GM21786 (cell line): ENCODE measurements at regions not wholly inside any gene's neighbourhood (a gene's known extent, or its start where the extent isn't known, plus 50 kb on each side); places are given as distances from the start of the nearest gene placed in this dataset.
"Not testable (repeated sequence)": the region's sequence is repeated elsewhere in the genome, so short reads cannot be mapped to it uniquely, and the experiment has no call there.

Source experiments
- ATAC-seq: cut with Tn5 transposase; IDR thresholded peaks from one replicate; pipeline ENCODE4 v1.9.1; 2021; ENCODE audit not compliant: unreplicated experiment

DNA sequence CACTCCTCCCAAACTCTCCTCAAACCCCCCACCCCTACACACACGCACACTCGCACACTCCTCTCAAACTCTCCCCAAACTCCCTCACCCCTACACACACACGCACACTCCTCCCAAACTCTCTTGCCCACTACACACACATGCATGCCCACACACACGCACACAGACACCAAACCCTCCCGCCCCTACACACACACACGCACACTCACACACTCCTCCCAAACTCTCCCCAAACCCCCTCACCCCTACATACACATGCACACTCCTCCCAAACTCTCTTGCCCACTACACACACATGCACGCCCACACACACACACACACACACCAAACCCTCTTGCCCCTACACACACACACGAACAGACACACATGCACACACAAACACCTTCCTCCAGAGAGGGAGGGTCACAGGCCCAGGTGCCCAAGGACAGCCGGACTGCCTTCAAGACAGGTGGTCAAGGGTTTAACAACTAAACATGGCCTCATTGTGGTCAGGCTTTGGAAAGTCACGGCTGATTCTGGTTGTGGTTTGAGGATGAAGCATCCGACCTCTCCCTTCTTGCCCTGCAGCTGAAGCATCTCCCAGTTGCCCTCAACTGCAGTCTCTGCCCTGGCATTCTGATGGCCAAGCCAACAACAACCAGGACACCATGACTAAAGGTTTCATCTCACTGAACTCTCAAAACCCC is 72.3 kb upstream of the SNTG2 start:
- ATAC-seq = no peak

- ATAC-seq = no peak
Observed at GRCh38 chr2:877747-878146, 72.9 kb upstream of the SNTG2 start.

DNA sequence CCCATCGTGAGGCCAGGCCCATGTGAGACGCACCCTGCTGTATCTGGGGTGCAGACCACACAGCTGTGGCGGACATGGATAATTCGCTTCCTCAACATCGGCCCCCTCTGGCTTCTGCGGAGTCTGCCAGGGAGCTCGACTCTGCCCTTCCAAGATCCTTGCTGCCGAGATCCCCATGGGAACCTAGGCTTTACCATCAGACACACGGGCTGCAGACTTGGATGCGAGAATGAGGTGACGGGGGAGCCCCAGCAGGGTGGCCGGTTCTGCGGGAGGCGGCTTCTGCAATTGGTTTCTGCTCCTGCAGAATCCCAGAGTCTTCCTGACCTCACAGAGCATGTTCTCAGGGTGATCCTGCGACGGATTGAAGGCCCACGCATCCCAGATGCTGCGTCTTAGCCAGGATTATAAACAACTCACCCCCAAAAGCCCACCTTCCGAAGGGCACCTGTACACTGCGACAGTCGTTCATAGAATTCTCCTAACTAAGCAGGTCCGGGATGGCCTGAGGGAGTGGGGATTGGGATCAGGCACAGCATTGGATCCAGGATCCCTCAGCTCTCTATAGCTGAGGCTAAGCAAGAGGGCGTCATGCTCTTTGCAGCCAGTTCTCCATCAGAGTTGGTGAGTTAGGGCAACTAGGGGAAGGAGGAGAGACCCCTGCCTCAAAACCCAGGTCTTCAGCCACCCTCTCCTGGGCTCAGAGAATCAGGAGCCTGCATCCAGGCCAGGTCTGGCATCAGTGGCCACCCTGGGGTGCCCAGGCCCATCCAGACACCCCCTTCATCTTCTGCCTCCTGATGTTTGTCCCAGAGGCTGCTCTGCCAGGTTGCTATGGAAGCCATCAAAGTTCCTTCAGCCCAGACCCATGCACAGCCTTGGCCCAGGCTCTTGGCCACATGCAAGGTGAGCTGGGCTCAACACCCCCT is 74.7 kb upstream of the SNTG2 start:
- ATAC-seq = no peak

- ATAC-seq = no peak
Observed at GRCh38 chr2:873651-874580, 76.7 kb upstream of the SNTG2 start.

- ATAC-seq = no peak
Observed at GRCh38 chr2:873027-873426, 77.6 kb upstream of the SNTG2 start.

GRCh38 chr2:871926-872680 is 78.5 kb upstream of the SNTG2 start:
- no peak for ATAC-seq

DNA sequence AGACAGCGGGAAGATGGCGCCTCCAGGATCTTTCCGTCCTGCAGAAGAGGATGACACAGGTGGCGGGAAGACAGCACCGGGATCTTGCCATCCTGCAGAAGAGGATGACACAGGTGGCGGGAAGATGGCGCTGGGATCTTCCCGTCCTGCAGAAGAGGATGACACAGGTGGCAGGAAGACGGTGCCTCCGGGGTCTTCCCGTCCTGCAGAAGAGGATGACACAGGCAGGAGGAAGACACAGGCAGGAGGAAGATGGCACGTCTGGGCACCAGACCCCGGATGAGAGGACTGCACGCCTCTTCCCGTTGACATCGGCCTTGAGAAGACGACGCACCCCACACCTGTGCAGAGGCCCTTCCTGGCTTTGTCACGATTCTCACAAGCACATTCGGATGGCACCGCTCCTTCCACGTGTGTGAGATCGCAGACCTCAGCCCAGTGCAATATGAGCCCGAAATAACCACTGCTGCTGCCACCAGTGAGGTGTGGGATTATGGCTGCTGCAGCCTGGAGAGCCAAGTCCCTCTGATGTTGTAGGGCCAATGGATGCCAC is 79.4 kb upstream of the SNTG2 start:
- no peak for ATAC-seq

- ATAC-seq = no peak
Observed at GRCh38 chr2:870426-870825, 80.2 kb upstream of the SNTG2 start.

- ATAC-seq = no peak
Observed at GRCh38 chr2:869894-870293, 80.8 kb upstream of the SNTG2 start.

DNA sequence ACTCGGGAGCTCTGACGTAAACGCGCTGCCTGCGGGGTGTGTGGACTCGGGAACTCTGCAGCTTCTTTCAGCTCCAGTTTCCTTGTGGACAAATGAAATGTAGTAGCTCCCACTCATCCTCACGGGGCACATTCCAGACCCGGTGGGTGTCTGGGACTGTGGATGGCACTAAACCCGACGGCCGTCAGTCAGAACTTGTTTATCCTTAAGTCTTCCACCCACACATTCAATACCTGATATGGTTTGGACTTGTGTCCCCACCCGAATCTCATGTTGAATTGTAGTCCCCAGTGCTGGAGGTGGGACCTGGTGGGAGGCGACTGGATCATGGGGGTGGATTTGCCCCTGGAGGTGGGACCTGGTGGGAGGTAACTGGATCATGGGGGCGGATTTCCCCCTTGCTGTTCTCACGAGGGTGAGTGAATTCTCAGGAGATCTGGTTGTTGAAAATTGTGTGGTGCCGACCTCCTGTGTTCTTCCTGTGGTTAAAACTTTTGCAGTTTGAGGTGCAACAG is 81.2 kb upstream of the SNTG2 start:
- no peak for ATAC-seq

DNA sequence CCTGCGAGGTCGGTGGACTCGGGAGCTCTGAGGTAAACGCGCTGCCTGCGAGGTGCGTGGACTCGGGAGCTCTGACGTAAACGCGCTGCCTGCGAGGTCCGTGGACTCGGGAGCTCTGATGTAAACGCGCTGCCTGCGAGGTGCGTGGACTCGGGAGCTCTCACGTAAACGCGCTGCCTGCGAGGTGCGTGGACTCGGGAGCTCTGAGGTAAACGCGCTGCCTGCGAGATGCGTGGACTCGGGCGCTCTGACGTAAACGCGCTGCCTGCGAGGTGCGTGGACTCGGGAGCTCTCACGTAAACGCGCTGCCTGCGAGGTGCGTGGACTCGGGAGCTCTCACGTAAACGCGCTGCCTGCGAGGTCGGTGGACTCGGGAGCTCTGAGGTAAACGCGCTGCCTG is 81.8 kb upstream of the SNTG2 start:
- not testable (repeated sequence) for ATAC-seq

- no peak for ATAC-seq
Observed at GRCh38 chr2:867296-867695, 83.4 kb upstream of the SNTG2 start.

GRCh38 chr2:866887-867286 is 83.8 kb upstream of the SNTG2 start:
- no peak for ATAC-seq

- no peak for ATAC-seq
Observed at GRCh38 chr2:866009-866680, 84.5 kb upstream of the SNTG2 start.

DNA sequence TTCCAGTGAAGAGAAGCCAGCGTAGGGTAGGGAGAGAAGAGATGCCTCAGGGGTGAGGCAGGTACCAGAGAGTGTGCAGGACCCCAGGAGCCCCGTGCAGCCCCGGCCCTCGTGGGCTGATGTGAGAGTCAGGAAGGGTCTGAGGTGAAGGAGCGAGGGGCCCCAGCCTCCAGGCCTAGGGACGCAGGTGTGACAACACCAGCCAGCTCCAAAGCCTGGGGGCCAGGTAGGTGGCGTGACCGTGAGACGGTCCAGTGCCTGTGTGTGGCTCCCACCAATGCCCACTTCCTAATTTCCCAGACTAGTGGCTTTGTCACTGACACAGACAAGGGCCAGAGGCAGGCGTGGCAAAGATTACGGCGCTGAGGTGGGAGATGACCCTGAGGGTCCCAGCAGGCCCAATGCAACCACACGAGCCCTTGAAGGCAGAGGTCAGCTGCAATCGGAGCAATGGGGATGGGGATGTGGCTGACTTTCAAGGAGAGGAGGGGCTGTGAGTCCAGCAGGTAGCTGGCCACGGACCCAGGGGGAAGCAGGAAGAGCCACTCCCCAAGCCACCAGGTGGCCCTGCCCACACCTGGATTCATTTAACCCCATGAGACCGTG is 86.0 kb upstream of the SNTG2 start:
- no peak for ATAC-seq

GRCh38 chr2:863732-864450 is 86.8 kb upstream of the SNTG2 start:
- ATAC-seq = no peak

DNA sequence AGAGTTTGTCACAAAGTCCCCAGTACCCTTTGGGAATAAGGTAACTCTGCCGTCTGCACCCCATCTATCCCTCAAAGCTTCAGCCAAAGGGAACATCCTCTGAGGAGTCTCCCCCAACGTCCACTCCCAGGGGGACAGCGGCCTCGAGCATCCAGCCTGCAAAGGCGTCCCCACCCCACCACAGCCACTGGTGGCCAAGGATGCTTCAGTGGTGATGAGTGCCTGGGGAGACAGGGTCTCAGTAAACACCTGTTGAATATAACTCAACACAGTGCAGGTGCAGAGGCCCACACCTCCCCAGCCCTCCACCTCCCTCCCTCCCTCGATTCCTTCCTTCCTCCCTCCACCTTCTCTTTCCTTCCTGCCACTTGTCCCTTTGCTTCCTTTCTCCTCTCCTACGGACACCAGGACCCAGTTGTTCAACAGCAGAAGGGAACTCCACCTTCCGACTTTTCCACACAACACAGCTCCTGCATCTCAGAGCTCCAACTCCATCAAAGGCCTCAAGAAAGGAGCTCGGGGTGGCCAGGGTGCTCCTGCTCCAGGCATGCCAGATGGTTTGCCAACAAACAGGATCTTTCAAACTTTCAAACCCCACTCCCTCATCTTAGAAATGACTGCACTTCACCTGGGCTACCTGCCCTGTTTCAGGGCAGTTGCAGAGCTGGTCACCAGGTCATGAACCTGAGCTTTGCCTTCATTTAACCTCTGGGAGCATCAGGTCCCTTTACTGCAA is 87.8 kb upstream of the SNTG2 start:
- ATAC-seq = no peak

DNA sequence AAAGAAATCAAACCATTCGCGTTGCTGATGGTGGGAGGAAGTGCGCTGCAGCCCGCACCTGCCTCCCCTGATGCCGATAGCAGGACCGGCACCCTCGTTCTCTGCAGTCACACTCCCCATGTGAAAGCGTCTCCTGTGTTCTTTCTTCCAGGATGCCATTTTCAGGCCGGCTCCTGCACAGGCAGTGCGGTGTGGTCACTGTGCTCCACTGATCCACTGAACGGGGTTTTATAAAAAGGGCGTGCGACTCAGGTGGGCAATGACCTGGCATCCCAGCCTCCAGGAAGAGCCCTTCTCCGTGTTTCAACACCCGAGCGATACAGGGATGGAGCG is 88.3 kb upstream of the SNTG2 start:
- ATAC-seq = no peak
